Lung microvascular endothelial cell (primary cell): ENCODE measurements at regions not wholly inside any gene's neighbourhood (a gene's known extent, or its start where the extent isn't known, plus 50 kb on each side); places are given as distances from the start of the nearest gene placed in this dataset.

Experiments
- DNase-seq, 2 donors: peaks; one replicate each; pipeline versions ENCODE4 v3.0.0 to v3.0.0-alpha.2; 2010; ENCODE audit warnings: low read depth in 2 of 2

GRCh38 chr9:107163370-107163769, 119.7 kb upstream of the RAD23B start:
- no peak for DNase-seq

DNA sequence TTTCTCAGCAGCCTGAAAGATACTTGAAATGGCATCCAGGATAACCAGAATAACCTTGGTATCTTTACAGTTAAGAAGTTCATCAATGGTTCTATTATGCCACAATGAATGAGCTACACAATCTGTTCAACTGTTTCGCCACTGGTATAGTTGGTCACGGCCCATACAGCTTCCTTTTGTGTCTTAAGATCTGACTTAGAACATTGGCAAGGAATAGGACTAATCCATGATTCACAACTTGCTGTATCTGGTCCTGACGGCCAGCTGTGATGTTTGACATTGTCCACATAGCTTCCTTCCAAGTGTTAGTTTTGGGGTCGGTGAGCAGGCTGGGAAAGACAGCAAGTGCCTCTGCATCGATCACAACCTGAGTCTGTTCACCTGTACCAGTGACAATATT, 113.3 kb upstream of the RAD23B start:
- DNase-seq, result no peak

DNA sequence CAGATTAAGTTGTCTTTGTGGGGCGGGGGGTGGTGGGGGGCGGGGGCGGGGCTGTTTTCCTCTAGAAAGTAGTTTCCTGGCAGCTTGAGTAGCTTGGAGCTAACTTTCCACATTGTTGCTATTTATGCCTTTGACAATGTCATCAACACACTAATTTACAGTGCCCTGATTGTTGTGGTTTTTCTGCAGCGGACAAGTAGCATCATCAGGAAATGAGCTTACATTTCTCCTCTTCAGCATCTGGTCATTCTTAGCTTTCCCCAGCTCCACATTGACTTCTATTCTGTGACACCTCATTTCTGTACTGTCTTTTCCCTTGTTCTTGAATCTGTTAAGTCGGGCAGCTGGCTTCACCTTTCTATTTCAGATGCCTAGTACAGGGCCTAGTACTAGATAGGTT, 112.3 kb upstream of the RAD23B start:
- DNase-seq, result no peak

GRCh38 chr9:107172160-107172978, 110.7 kb upstream of the RAD23B start:
- DNase-seq, result peak; percentile 78 to 86

GRCh38 chr9:107172979-107173347, 110.1 kb upstream of the RAD23B start:
- no peak for DNase-seq

- no peak for DNase-seq
Observed at GRCh38 chr9:107173422-107174180, 109.5 kb upstream of the RAD23B start.

GRCh38 chr9:107174441-107174840, 108.6 kb upstream of the RAD23B start:
- no peak for DNase-seq

- no peak for DNase-seq
Observed at GRCh38 chr9:107175041-107175440, 108.0 kb upstream of the RAD23B start.

DNA sequence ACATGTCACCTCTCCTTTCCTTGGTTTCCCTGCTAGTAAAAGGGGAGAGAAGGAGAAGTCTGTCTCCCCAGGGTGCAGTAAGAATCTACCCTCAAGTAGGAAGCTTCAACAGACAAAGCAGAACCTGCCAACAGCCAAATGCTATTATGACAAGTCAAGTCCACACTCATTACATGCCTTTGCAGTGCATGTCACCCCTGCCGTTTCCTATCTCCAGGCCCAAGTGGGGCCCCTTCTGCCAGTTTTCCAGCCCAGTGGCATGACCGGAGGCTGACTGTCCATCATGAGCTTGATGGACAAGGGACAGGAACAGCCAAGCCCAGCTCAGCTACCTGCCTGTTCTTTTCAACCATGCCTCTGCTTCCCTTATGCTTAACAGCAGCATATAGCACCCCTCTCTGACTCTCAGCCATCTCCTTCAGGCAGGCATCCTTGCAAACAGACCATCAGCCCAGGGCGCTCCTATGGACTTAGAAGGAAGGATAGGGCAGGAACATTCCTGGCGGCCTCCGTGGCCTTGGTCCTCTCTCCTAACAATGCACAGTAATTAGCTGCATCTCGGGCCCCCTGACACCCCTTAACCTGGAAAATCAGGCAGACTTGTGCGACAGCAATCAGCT, 107.2 kb upstream of the RAD23B start:
- DNase-seq, result no peak

DNA sequence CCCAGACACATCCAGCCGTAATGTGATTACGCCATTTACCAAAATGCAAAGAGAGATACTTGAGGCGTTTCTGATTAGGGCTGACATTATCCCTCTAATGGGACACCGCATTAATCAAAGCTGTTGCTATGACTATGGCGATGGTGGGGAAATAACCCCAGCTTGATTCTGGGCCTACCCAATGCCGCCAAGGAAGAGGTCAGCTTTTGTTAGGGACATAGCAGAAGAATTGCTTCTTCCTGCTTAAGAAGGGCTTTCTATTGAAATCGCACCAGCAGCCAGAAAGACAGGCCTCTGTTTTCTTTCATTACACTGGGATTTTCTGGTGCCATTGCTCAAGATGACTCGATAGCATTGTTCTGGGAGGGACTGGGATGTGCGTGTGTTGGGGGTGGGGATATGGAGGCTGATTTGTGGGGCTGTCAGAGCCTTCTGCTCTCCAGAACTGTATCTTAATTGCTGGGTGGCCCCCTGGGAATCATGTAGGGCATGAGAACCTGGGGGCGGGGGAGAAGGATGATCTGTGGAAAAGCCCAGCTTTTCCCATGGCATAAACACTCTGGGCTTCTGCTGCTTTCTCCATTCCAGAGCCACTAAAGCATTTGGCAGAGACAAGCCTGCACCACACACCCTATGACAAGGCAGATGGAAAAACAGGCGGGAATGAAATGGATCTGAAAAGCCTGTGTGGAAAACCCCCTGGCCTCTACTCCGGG, 106.5 kb upstream of the RAD23B start:
- no peak for DNase-seq

DNA sequence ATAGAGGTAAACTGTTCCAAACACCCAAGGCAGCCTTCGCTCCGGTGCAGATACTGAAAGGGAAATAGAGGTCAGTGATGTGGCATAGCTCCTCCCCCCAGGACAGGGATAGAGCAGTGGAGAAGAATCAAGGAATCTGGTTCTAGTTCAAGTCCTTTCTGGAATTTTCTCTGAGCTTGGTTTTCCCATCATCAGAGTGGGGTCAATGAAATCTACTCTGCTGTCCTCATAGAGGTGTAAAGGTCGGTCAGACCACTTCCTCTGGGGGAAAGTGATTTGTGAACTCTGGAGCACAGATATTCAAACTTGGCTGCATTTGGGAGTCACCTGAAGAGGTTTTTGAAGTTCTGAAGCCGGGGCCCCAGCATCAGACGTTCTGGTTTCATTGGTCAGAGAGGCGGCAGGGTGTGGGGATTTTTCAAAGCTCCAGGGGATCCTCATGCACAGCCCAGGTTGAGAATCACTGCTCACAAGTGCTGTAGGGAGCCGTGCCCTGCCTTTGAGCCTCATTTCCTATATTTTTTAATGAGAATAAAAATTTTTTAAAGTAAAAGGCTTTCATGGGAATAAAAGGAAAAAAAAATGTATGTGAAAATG, 105.7 kb upstream of the RAD23B start:
- no peak for DNase-seq

DNA sequence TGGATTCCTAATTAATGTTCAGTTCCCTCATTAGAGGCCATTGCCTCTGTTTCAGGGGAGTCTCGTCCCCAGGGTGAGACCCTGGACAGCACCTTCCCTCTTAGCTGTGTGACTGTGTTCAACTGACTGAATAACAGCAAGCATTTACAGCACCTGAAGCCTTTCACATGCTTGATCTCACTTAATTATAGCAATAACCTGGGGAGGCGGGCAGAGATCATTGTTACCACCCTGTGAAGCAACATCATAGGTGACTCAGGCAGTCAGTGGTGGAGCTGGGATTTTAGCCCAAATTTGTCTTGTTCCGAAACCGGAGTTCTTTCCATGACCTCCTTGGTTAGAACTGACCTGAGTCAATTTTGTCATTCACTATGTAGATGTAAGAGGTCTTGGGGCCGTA, 105.2 kb upstream of the RAD23B start:
- DNase-seq, result no peak

GRCh38 chr9:107178293-107178692, 104.8 kb upstream of the RAD23B start:
- DNase-seq, result no peak

GRCh38 chr9:107180206-107180605, 102.9 kb upstream of the RAD23B start:
- no peak for DNase-seq

- DNase-seq, result no peak
Observed at GRCh38 chr9:107183176-107183575, 99.9 kb upstream of the RAD23B start.

DNA sequence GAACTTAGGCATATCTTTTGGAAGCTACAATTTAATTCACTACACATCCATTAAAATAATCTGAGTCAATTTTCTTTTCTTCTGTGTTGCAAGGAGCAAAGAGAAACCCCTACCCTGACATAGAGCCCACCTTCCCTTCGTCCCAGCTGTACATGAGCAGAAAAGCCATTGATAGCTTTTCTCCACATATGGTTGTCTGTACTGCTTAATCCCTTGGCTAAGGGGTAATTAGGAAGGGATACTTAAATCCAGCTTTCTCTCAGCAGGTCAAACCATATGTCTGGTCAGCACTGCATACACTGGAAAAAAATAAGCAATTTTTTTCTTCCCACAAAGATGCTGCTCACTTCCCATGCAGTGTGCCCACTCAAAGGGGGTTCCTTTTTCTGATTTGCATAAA, 94.7 kb upstream of the RAD23B start:
- no peak for DNase-seq

GRCh38 chr9:107190061-107190935, 92.8 kb upstream of the RAD23B start:
- peak in 1 of 2 donors; percentile 28 for DNase-seq

DNA sequence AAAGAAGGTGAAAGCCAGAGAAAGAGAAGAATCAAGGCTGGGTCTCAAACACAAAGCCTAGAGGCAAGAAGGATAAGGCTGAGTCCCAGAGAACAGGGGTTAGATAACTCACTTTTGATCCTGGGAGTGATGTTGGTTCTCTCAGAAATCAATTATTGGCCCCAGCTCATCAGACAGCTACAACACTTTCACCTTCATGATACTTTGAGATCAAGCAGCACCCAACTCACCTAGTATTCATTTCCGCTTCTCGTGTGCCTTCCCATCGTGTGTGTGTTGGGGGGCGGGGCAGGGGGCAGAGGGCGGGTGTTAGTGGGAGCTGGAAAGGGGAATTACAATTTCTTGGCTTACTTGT, 92.2 kb upstream of the RAD23B start:
- no peak for DNase-seq

DNA sequence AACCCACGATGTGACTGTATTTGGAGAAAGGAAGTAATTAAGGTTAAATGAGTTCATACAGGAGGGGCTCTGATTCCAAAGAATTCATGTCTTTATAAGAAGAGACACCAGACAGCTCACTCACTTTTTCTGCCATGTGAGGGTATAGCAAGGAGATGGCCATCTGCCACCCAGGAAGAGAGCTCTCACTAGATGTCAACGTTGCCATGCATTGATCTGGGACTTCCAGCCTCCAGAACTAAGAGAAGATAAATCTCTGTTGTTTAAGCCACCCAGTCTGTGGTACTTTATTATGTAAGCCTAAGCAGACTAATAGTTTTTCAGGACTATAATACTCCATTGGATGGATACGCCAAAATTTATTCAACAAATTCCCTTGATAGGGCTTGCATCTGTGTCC, 89.8 kb upstream of the RAD23B start:
- DNase-seq, result no peak

- DNase-seq, result no peak
Observed at GRCh38 chr9:107198718-107199117, 84.4 kb upstream of the RAD23B start.

DNA sequence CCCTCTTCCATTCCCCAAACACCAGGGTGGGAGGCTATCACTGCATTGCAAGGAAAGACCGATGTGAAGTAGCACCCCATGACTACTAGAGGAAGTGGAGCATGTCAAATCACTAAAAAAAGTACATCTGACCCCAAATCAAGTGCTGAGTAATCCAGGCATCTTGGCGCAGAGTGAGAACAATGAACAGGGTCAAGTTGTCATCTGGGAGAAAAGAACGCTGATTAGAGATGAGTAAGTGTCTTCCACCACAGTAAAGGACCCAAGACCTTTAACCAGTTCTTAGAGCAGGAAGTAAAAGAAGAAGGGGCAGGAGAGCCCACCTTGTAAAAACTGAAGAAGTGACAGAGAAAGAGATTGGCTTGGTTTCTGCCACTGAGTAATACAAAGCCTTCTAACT, 75.0 kb upstream of the RAD23B start:
- peak in 1 of 2 donors; percentile 50 for DNase-seq
